ENCODE measurements at regions not wholly inside any gene's neighbourhood (a gene's known extent, or its start where the extent isn't known, plus 50 kb on each side); places are given as distances from the start of the nearest gene placed in this dataset.

DNA sequence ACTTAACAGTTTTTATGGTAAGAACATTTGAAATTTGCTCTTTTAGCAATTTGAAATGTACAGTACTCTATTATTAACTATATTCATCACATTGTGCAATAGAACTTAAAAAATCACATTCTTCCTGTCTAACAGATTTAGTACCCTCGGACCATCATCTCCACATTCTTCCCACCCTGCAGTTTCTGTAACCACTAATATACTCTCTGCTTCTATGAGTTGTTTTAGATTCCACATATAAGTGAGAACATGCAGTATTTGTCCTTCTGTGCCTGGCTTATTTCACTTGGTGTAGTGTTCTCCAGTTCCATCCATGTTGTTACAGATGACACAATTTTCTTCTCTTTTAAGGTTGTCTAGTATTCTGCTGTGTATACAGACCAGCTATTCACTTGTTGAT lies 88.9 kb upstream of the SEC61G start:
- in situ Hi-C loops (cut with HindIII; ENCODE audit: low pct_ligation_motif_present, low sequenced_read_pairs) = no loop called here
- Histone ChIP-seq H3K4me3 (ENCODE audit: low read depth, low read length) (no peak overlapping the region), H3K27ac (no peak overlapping the region), H3K36me3 (replicated peaks) (no peaks in the 10 kb centered on the region), H3K27me3 (replicated peaks) (no peaks in the 10 kb centered on the region)
- no peak for DNase-seq
- TF ChIP-seq, protein P1, sequence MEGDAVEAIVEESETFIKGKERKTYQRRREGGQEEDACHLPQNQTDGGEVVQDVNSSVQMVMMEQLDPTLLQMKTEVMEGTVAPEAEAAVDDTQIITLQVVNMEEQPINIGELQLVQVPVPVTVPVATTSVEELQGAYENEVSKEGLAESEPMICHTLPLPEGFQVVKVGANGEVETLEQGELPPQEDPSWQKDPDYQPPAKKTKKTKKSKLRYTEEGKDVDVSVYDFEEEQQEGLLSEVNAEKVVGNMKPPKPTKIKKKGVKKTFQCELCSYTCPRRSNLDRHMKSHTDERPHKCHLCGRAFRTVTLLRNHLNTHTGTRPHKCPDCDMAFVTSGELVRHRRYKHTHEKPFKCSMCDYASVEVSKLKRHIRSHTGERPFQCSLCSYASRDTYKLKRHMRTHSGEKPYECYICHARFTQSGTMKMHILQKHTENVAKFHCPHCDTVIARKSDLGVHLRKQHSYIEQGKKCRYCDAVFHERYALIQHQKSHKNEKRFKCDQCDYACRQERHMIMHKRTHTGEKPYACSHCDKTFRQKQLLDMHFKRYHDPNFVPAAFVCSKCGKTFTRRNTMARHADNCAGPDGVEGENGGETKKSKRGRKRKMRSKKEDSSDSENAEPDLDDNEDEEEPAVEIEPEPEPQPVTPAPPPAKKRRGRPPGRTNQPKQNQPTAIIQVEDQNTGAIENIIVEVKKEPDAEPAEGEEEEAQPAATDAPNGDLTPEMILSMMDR (IDR thresholded peaks at IDR 0.05; ENCODE audit: low read depth, low read length, missing control alignments) = no peak

DNA sequence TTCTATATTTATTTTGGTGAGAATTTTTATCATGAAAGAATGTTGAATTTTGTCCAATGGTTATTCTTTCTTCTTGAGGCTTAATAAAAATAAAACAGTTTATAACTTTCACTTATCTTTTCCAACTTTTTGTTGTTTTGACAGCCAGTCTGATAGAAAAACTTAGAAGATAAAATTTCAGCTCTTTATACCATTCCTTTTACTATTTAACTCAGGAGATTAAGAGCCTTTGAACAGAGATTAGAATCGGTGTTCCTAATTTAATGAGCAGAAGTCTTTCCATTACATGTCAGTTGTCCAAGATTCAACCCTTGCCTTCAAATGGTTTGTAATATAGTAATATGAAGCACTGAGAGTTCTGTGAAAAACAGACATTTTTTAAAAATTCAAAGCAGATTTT lies 97.8 kb upstream of the SEC61G start:
- in situ Hi-C loops (cut with HindIII; ENCODE audit: low pct_ligation_motif_present, low sequenced_read_pairs) = no loop called here

DNA sequence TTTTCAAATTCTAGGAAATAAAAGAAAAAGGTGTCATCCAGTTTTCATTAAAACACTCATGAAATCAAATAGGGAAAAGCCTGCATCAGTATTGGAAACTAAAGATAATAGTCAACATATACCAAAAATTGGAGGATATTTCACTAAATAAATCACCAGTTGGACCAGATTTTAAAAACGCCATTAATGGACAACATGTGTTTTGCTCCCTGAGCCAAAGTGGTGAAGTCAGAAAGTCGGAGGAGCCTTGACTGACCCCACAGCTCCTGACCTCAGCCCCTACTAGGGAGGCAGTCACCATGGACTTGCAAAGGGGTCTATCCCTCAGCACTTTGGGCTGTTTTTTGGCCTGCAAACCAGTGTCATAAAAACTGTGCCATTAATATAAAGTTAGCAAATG lies 98.3 kb upstream of the SEC61G start:
- TF ChIP-seq, protein P1 (IDR thresholded peaks at IDR 0.05; ENCODE audit: low read depth, low read length, missing control alignments) = no peak
- H3K27ac ChIP-seq = no peak overlapping the region
- no peak overlapping the region for H3K4me3 ChIP-seq (ENCODE audit: low read depth, low read length)
- DNase-seq = no peak
- in situ Hi-C loops (cut with HindIII; ENCODE audit: low pct_ligation_motif_present, low sequenced_read_pairs) = no loop called here
- H3K36me3 ChIP-seq (replicated peaks) = no peaks in the 10 kb centered on the region
- no peaks in the 10 kb centered on the region for H3K27me3 ChIP-seq (replicated peaks)

More for the DNA sequence above, 97.8 kb upstream of the SEC61G start:
- Histone ChIP-seq H3K27me3 (replicated peaks) (no peaks in the 10 kb centered on the region), H3K4me3 (ENCODE audit: low read depth, low read length) (no peak overlapping the region), H3K36me3 (replicated peaks) (no peaks in the 10 kb centered on the region), H3K27ac (no peak overlapping the region)
- no peak for DNase-seq
- TF ChIP-seq, protein P1 (IDR thresholded peaks at IDR 0.05; ENCODE audit: low read depth, low read length, missing control alignments) = no peak

DNA sequence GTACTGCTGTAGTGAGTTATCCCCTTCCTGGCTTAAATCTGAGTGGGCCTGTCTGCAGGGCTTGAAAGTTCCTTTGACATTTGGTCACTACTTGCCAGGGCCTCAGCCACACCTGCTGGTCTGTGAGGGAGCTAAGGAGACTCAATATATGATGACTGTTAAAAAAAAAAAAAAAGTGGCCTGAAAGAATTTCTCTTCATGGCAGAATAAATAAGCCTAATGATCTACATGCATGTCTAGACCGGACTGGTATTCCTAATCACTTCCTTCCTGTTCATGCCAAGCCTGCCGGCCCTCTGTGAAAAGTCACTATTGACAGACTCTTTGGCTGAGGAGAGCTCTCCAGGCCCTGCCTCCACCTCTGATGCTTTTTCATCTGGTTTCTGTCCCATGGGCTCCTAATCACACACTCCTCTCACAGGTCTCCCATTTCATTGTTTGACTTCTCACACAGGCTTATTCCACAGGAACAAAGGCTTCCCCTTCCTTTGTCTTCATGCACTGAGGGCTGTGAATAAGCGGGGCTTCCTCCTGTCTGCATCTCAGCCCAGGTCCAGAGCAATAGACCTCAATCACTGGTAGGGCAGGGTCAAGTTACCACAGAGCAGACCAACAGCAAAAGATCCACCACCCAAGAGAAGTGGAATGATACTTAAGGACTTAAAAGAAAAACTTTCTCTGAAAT lies 99.1 kb upstream of the SEC61G start:
- DNase-seq = no peak
- no peak overlapping the region for H3K27ac ChIP-seq
- H3K27me3 ChIP-seq (replicated peaks) = no peaks in the 10 kb centered on the region
- in situ Hi-C loops (cut with HindIII; ENCODE audit: low pct_ligation_motif_present, low sequenced_read_pairs) = no loop called here
- TF ChIP-seq, protein P1 (IDR thresholded peaks at IDR 0.05; ENCODE audit: low read depth, low read length, missing control alignments) = no peak
- H3K4me3 ChIP-seq (ENCODE audit: low read depth, low read length) = no peak overlapping the region
- no peaks in the 10 kb centered on the region for H3K36me3 ChIP-seq (replicated peaks)

DNA sequence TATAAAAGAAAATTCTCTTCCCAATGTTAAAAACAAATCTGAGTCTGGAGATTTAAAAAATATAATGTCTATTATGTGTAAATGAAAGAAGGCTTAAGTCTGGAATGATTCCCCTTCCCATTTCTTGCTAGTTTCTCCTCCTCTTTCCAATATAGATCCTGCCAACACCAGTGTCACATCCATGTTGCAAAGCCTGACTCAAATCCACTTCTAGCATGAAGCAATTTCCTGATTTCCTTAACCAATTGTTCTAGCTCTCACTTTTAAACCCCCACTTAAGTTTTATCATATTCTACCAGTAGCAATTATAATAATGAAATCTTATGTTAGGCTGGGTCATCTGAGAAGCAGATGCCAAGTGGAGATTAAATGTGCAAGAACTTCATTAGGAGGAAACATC lies 100.1 kb upstream of the SEC61G start:
- TF ChIP-seq, protein P1 (IDR thresholded peaks at IDR 0.05; ENCODE audit: low read depth, low read length, missing control alignments) = no peak
- Histone ChIP-seq H3K27ac (no peak overlapping the region), H3K4me3 (ENCODE audit: low read depth, low read length) (no peak overlapping the region), H3K36me3 (replicated peaks) (no peaks in the 10 kb centered on the region), H3K27me3 (replicated peaks) (no peaks in the 10 kb centered on the region)
- no peak for DNase-seq
- in situ Hi-C loops (cut with HindIII; ENCODE audit: low pct_ligation_motif_present, low sequenced_read_pairs) = no loop called here

DNA sequence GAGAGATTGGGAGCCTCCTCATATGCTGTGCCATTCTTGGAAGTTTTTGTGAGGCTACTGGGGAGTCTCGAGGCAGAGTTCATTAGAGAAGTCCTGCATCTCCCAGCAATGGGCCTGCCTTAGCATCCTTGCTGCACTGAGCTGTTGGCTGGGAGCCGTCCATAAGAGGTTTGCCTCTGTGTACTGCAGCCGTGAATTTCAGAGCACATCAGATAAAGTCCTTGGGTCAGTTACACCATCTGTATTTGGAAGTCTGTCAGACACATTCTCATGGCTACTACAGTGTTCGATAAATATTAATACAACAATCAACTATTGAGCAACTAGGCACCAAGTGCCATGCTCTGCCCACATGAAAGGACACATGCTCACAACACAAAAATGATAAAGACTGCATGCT lies 100.5 kb upstream of the SEC61G start:
- TF ChIP-seq, protein P1 (IDR thresholded peaks at IDR 0.05; ENCODE audit: low read depth, low read length, missing control alignments) = no peak
- H3K36me3 ChIP-seq (replicated peaks) = no peaks in the 10 kb centered on the region
- no peaks in the 10 kb centered on the region for H3K27me3 ChIP-seq (replicated peaks)
- no peak overlapping the region for H3K27ac ChIP-seq
- no peak overlapping the region for H3K4me3 ChIP-seq (ENCODE audit: low read depth, low read length)
- in situ Hi-C loops (cut with HindIII; ENCODE audit: low pct_ligation_motif_present, low sequenced_read_pairs) = no loop called here
- DNase-seq = no peak

Measured in brain microvascular endothelial cell (primary cell).